KMS-11 (cell line): ENCODE measurements at regions not wholly inside any gene's neighbourhood (a gene's known extent, or its start where the extent isn't known, plus 50 kb on each side); places are given as distances from the start of the nearest gene placed in this dataset.

Experiments used
- H2AFZ ChIP-seq: fragments of 200-600 bp; sonication (generic); 2 replicates; pipeline ENCODE4 v1.6.1; 2016; ENCODE audit warnings: antibody characterized with exemption, mixed run types, low read depth
- H3K27ac ChIP-seq: fragments of 200-600 bp; sonication (generic); 2 replicates; pipeline ENCODE4 v1.6.1; 2016; ENCODE audit warnings: mild to moderate bottlenecking, mixed run types
- H3K27me3 ChIP-seq: fragments of 200-600 bp; sonication (generic); 2 replicates; pipeline ENCODE4 v1.6.1; 2017; ENCODE audit warnings: mild to moderate bottlenecking, low read depth, mixed run types, moderate library complexity; ENCODE audit not compliant: insufficient read depth
- H3K36me3 ChIP-seq: fragments of 200-600 bp; sonication (generic); 2 replicates; pipeline ENCODE4 v1.6.1; 2017; ENCODE audit warnings: mild to moderate bottlenecking, mixed run types; ENCODE audit not compliant: insufficient read depth
- H3K4me1 ChIP-seq: fragments of 200-600 bp; sonication (generic); 2 replicates; pipeline ENCODE4 v1.6.1; 2016; ENCODE audit warnings: mild to moderate bottlenecking, low read depth, mixed run types; ENCODE audit not compliant: poor library complexity, severe bottlenecking
- H3K4me2 ChIP-seq: fragments of 200-600 bp; sonication (generic); 2 replicates; pipeline ENCODE4 v1.7.0; 2016; ENCODE audit warnings: mild to moderate bottlenecking, mixed run types
- H3K4me3 ChIP-seq: fragments of 200-600 bp; sonication (generic); IDR thresholded peaks from 2 replicates; pipeline ENCODE4 v1.6.1; 2017; ENCODE audit warnings: low read depth, low read length, mixed read lengths; ENCODE audit not compliant: insufficient read depth
- H3K79me2 ChIP-seq: fragments of 200-600 bp; sonication (generic); 2 replicates; pipeline ENCODE4 v1.6.1; 2016; ENCODE audit warnings: low read depth, mixed run types; ENCODE audit not compliant: insufficient read depth
- H3K9ac ChIP-seq: fragments of 200-600 bp; sonication (generic); 2 replicates; pipeline ENCODE4 v1.6.1; 2016; ENCODE audit warnings: mild to moderate bottlenecking, mixed run types
- H4K20me1 ChIP-seq: fragments of 200-600 bp; sonication (generic); 2 replicates; pipeline ENCODE4 v1.6.1; 2016; ENCODE audit warnings: mild to moderate bottlenecking, mixed run types; ENCODE audit not compliant: insufficient read depth
- TF ChIP-seq, protein P1 (sequence below): fragments of 200-600 bp; sonication (generic); conservative IDR thresholded peaks from 2 replicates; pipeline ENCODE4 v1.6.1; 2017; ENCODE audit warnings: low read depth, mild to moderate bottlenecking, antibody characterized with exemption, low read length, moderate library complexity, mixed read lengths

DNA sequence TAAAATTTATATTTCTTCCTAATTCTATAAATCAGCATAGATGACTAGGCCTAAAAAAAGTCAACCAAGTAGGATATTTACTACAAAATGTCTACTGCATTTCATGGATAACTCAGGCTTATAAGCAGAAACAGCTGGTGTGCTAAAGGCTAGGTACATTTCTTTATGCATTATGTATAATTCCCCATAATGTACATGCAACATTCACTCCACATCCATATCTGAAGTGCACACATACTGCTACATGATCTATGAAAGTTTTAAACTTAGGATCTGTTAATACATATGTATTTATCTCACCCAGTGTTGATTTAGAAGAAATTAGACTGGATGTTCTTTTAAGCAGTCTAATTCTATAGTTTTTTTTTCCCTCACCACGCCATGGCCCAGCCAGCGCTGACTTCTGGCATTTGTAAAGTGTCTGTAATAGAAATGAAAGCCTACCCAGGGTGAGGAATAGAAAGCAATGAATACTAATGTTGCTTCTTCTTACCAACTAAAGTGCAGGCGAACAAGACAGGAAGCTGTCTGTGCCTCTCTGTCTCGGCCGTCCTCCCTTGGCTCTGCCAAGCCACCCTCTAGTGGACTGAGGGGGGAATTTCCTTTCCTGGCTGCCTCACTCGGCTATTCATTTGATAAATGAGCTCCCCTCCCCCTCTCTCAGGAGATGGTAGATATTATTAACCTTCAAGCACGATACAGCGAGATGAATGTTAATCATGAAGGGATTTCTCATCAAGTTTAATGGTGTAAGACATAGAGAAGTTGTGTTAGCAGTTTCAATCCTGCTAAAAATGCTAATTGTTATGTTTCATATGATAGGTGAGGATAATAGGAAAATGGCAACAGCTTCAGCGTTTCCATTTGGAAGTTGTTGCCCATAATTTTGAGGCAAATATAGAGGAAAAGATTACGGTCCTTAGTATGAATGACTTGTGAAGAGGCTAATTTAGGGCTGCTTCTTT is 384.5 kb downstream of the MTX2 start:
- TF ChIP-seq, protein P1, sequence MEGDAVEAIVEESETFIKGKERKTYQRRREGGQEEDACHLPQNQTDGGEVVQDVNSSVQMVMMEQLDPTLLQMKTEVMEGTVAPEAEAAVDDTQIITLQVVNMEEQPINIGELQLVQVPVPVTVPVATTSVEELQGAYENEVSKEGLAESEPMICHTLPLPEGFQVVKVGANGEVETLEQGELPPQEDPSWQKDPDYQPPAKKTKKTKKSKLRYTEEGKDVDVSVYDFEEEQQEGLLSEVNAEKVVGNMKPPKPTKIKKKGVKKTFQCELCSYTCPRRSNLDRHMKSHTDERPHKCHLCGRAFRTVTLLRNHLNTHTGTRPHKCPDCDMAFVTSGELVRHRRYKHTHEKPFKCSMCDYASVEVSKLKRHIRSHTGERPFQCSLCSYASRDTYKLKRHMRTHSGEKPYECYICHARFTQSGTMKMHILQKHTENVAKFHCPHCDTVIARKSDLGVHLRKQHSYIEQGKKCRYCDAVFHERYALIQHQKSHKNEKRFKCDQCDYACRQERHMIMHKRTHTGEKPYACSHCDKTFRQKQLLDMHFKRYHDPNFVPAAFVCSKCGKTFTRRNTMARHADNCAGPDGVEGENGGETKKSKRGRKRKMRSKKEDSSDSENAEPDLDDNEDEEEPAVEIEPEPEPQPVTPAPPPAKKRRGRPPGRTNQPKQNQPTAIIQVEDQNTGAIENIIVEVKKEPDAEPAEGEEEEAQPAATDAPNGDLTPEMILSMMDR: peak; percentile 87

DNA sequence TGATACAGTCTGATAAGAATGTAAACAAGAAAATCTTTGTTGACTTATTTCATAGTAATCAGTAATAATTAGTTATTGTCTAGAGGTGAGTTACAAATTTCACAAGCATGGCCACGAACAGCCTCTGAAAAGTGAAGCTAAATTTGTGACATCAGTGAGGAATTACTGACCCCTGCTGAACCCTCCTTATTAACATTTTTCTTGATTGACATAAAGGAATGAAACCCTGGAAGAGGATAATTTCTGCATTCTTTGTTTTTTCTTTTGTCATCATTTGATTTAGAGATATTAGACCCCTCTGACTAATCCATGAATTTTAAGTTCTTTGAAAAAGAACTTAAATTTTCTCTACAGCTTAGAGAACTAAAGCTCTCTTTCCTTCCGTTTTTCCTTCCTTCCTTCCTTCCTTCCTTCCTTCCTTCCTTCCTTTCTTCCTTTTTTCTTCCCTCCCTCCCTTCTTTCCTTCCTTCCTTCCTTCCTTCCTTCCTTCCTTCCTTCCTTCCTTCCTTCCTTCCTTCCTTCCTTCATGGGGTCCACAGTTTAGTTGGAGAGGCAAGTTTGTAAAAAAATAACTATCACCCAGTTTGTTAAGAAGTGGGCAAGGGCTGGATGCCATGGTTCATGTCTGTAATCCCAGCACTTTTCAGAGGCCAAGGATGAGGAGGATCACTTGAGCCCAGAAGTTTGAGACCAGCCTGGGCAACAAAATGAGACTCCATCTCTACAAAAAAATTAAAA is 387.0 kb downstream of the MTX2 start:
- no peaks in the 10 kb centered on the region for H4K20me1 ChIP-seq
- peaks cover 8% of the 10 kb centered on the region for H3K4me1 ChIP-seq
- TF ChIP-seq, protein P1: no peak
- no peaks in the 10 kb centered on the region for H3K79me2 ChIP-seq
- H3K36me3 ChIP-seq: no peaks in the 10 kb centered on the region
- H3K4me2 ChIP-seq: no peak overlapping the region
- no peak overlapping the region for H3K27ac ChIP-seq
- H3K9ac ChIP-seq: no peak overlapping the region
- H3K27me3 ChIP-seq: no peaks in the 10 kb centered on the region
- H2AFZ ChIP-seq: no peak overlapping the region
- H3K4me3 ChIP-seq: no peak overlapping the region

More for the DNA sequence above, 384.5 kb downstream of the MTX2 start:
- Histone ChIP-seq H3K4me1 (peaks cover 8% of the 10 kb centered on the region), H3K79me2 (no peaks in the 10 kb centered on the region), H3K4me2 (no peak overlapping the region), H3K4me3 (no peak overlapping the region), H3K36me3 (no peaks in the 10 kb centered on the region), H2AFZ (peak overlapping the region; percentile 15; the same call in 1 of the 2 replicates), H3K9ac (no peak overlapping the region), H3K27ac (no peak overlapping the region), H4K20me1 (no peaks in the 10 kb centered on the region), H3K27me3 (no peaks in the 10 kb centered on the region)

DNA sequence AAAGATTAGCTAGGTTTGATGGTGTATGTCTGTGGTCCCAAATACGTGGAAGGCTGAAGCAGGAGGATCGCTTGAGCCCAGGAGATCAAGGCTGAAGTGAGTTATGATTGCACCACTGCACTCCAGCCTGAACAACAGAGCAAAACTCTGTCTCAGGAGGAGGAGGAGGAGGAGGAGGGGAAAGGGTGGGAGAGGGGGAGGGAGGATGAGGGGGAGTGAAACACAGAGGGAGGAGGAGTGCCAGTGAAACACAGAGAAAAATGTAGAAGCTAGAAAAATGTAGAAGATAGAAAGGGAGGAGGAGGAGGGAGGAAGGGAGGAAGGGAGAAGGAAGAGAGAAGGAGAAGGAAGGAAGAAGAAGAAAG is 387.5 kb downstream of the MTX2 start:
- H3K4me1 ChIP-seq: peaks cover 8% of the 10 kb centered on the region
- H3K36me3 ChIP-seq: no peaks in the 10 kb centered on the region
- H3K27ac ChIP-seq: no peak overlapping the region
- H2AFZ ChIP-seq: no peak overlapping the region
- H4K20me1 ChIP-seq: no peaks in the 10 kb centered on the region
- H3K4me2 ChIP-seq: no peak overlapping the region
- H3K79me2 ChIP-seq: no peaks in the 10 kb centered on the region
- H3K27me3 ChIP-seq: no peaks in the 10 kb centered on the region
- H3K4me3 ChIP-seq: no peak overlapping the region
- TF ChIP-seq, protein P1: no peak
- H3K9ac ChIP-seq: no peak overlapping the region

DNA sequence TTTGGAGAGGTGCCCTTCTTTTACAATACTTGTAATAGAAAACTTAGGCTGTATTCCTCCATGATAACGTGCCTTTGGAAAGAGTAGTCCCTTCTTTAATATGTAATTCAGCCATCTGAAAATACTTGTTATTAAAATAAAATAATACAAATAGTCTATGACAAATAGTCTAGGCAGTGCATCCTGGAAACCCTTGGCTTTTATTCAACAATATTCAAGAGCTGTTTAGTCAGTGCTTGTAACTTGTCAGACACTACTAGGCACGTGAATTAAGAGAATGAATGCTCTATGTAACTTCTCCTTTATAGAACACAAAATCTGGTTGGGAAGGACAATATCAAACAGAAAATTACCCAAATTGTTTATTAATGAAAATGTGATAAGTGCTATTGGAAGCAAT is 388.2 kb downstream of the MTX2 start:
- H3K9ac ChIP-seq: no peak overlapping the region
- no peak overlapping the region for H3K4me3 ChIP-seq
- no peak overlapping the region for H3K4me2 ChIP-seq
- no peaks in the 10 kb centered on the region for H4K20me1 ChIP-seq
- H3K4me1 ChIP-seq: peaks cover 8% of the 10 kb centered on the region
- no peak overlapping the region for H3K27ac ChIP-seq
- H3K79me2 ChIP-seq: no peaks in the 10 kb centered on the region
- no peak overlapping the region for H2AFZ ChIP-seq
- H3K27me3 ChIP-seq: no peaks in the 10 kb centered on the region
- TF ChIP-seq, protein P1: no peak
- H3K36me3 ChIP-seq: no peaks in the 10 kb centered on the region
